Neural cell (in vitro differentiated cells): ENCODE measurements at regions not wholly inside any gene's neighbourhood (a gene's known extent, or its start where the extent isn't known, plus 50 kb on each side); places are given as distances from the start of the nearest gene placed in this dataset.

Experiments
- H2AFZ ChIP-seq: fragments of 200-600, 300-800 bp; sonication (generic), shearing (Covaris generic); 2 replicates; pipeline ENCODE4 v1.6.0; 2014; ENCODE audit warnings: low read depth, mild to moderate bottlenecking, antibody characterized with exemption, low read length, moderate library complexity
- H3F3A ChIP-seq: fragments of 200-600 bp; shearing (Covaris generic); 2 replicates; pipeline ENCODE4 v1.6.1; 2016; ENCODE audit warnings: mild to moderate bottlenecking, moderate library complexity, mixed read lengths, antibody characterized with exemption, low read length; ENCODE audit not compliant: insufficient read depth, poor library complexity, severe bottlenecking
- H3K27ac ChIP-seq: fragments of 200-600, 300-800 bp; sonication (generic), shearing (Covaris generic); 2 replicates; pipeline ENCODE4 v1.5.1; 2014; ENCODE audit warnings: mild to moderate bottlenecking, low read length, moderate library complexity
- H3K27me3 ChIP-seq: fragments of 300-800, 200-600 bp; sonication (generic), shearing (Covaris generic); 2 replicates; pipeline ENCODE4 v1.6.0; 2014; ENCODE audit warnings: mild to moderate bottlenecking, low read depth, low read length, moderate library complexity; ENCODE audit not compliant: insufficient read depth
- H3K36me3 ChIP-seq: fragments of 300-800, 200-600 bp; sonication (generic), shearing (Covaris generic); 2 replicates; pipeline ENCODE4 v1.5.1; 2014; ENCODE audit warnings: mild to moderate bottlenecking, antibody characterized with exemption, low read length, moderate library complexity; ENCODE audit not compliant: insufficient read depth
- H3K4me2 ChIP-seq: fragments of 300-800, 200-600 bp; sonication (generic), shearing (Covaris generic); 2 replicates; pipeline ENCODE4 v1.6.0; 2014; ENCODE audit warnings: mild to moderate bottlenecking, low read length
- H3K4me3 ChIP-seq: fragments of 300-800, 200-600 bp; sonication (generic), shearing (Covaris generic); 2 replicates; pipeline ENCODE4 v1.5.1; 2014; ENCODE audit warnings: mild to moderate bottlenecking, low read length, moderate library complexity
- H3K79me2 ChIP-seq: fragments of 200-600 bp; shearing (Covaris generic); replicated peaks from 2 replicates; pipeline ENCODE4 v1.6.0; 2014; ENCODE audit warnings: mild to moderate bottlenecking, low read length, moderate library complexity; ENCODE audit not compliant: insufficient read depth
- H3K9ac ChIP-seq: fragments of 300-800, 200-600 bp; sonication (generic), shearing (Covaris generic); 2 replicates; pipeline ENCODE4 v1.6.1; 2016; ENCODE audit warnings: mild to moderate bottlenecking, low read length, mixed read lengths
- H3K9me2 ChIP-seq: fragments of 200-600 bp; shearing (Covaris generic); 2 replicates; pipeline ENCODE4 v1.6.1; 2016; ENCODE audit warnings: mild to moderate bottlenecking, low read length, mixed read lengths; ENCODE audit not compliant: insufficient read depth
- H3K9me3 ChIP-seq: fragments of 200-600, 300-800 bp; sonication (generic), shearing (Covaris generic); 2 replicates; pipeline ENCODE4 v1.6.1; 2016; ENCODE audit warnings: mild to moderate bottlenecking, mixed run types, low read length, moderate library complexity, mixed read lengths
- H4K20me1 ChIP-seq: fragments of 200-600 bp; shearing (Covaris generic); 2 replicates; pipeline ENCODE4 v1.6.1; 2016; ENCODE audit warnings: mild to moderate bottlenecking, mixed run types; ENCODE audit not compliant: insufficient read depth
- CTCF ChIP-seq: fragments of 450-650 bp; IDR thresholded peaks from 2 replicates; pipeline ENCODE4 v1.5.1; 2014; ENCODE audit warnings: antibody characterized with exemption, mild to moderate bottlenecking, moderate library complexity; ENCODE audit not compliant: poor library complexity, severe bottlenecking
- EP300 ChIP-seq: fragments of 450-650 bp; conservative IDR thresholded peaks from 2 replicates; pipeline ENCODE4 v1.6.1; 2014; ENCODE audit warnings: antibody characterized with exemption, mild to moderate bottlenecking, moderate library complexity; ENCODE audit not compliant: poor library complexity, severe bottlenecking
- EZH2 ChIP-seq: fragments of 200-600, 300-800 bp; shearing (Covaris generic), sonication (generic); IDR thresholded peaks from 2 replicates; pipeline ENCODE4 v1.6.1; 2014; ENCODE audit warnings: antibody characterized with exemption, low read length, borderline replicate concordance, mild to moderate bottlenecking; ENCODE audit not compliant: insufficient read depth, poor library complexity, severe bottlenecking
- MXI1 ChIP-seq: fragments of 450-650 bp; conservative IDR thresholded peaks from 2 replicates; pipeline ENCODE4 v1.6.1; 2014; ENCODE audit warnings: antibody characterized with exemption, mild to moderate bottlenecking; ENCODE audit not compliant: poor library complexity, severe bottlenecking
- POLR2AphosphoS5 ChIP-seq: IDR thresholded peaks from 2 replicates; pipeline ENCODE4 v1.6.1; 2012
- RAD21 ChIP-seq: fragments of 450-650 bp; conservative IDR thresholded peaks from 2 replicates; pipeline ENCODE4 v1.6.1; 2014; ENCODE audit warnings: antibody characterized with exemption, mild to moderate bottlenecking, moderate library complexity
- REST ChIP-seq: IDR thresholded peaks from 2 replicates; pipeline ENCODE4 v1.6.1; 2012; ENCODE audit warnings: borderline replicate concordance
- SMC3 ChIP-seq: fragments of 450-650 bp; conservative IDR thresholded peaks from 2 replicates; pipeline ENCODE4 v1.6.1; 2014; ENCODE audit warnings: antibody characterized with exemption, mild to moderate bottlenecking, moderate library complexity; ENCODE audit not compliant: poor library complexity
- TAF1 ChIP-seq: IDR thresholded peaks from 2 replicates; pipeline ENCODE4 v1.6.1; 2012; ENCODE audit warnings: low read depth

- TF ChIP-seq REST (no peak), SMC3 (no peak), POLR2AphosphoS5 (no peak), EP300 (no peak), RAD21 (no peak), EZH2 (no peak), TAF1 (no peak), CTCF (no peak), MXI1 (no peak)
- Histone ChIP-seq H3K9me3 (no peaks in the 10 kb centered on the region), H3K9me2 (no peaks in the 10 kb centered on the region), H3K27me3 (no peaks in the 10 kb centered on the region), H3K79me2 (no peaks in the 10 kb centered on the region), H3K27ac (no peak overlapping the region), H3K36me3 (no peaks in the 10 kb centered on the region), H3F3A (no peaks in the 10 kb centered on the region), H4K20me1 (no peaks in the 10 kb centered on the region), H3K9ac (no peak overlapping the region), H3K4me3 (no peak overlapping the region), H2AFZ (no peak overlapping the region), H3K4me2 (no peak overlapping the region)
Measured at GRCh38 chr7:50957431-50957830, 174.7 kb upstream of the GRB10 start.

GRCh38 chr7:50956522-50957155 is 173.9 kb upstream of the GRB10 start:
- H3K79me2 ChIP-seq, result no peaks in the 10 kb centered on the region
- no peaks in the 10 kb centered on the region for H3K36me3 ChIP-seq
- no peak overlapping the region for H3K9ac ChIP-seq
- no peak overlapping the region for H3K4me2 ChIP-seq
- H3K4me3 ChIP-seq, result no peak overlapping the region
- no peaks in the 10 kb centered on the region for H3K9me3 ChIP-seq
- no peak overlapping the region for H3K27ac ChIP-seq
- TF ChIP-seq RAD21, result no peak
- TF ChIP-seq REST, result no peak
- H3K27me3 ChIP-seq, result no peaks in the 10 kb centered on the region
- no peaks in the 10 kb centered on the region for H3F3A ChIP-seq
- no peak overlapping the region for H2AFZ ChIP-seq
- H4K20me1 ChIP-seq, result no peaks in the 10 kb centered on the region
- no peaks in the 10 kb centered on the region for H3K9me2 ChIP-seq
